ENCODE measurements at regions not wholly inside any gene's neighbourhood (a gene's known extent, or its start where the extent isn't known, plus 50 kb on each side); places are given as distances from the start of the nearest gene placed in this dataset.

GRCh38 chrX:101736651-101737050, 77.0 kb upstream of the ARMCX2 start:
- no peak for TF ChIP-seq CTCF (IDR thresholded peaks at IDR 0.05; ENCODE audit: unreplicated experiment)
- H3K9me3 Mint-ChIP-seq (ENCODE audit: low read depth) = peaks cover 10% of the 10 kb centered on the region
- no peak overlapping the region for H3K27ac Mint-ChIP-seq

GRCh38 chrX:101732870-101733269, 73.2 kb upstream of the ARMCX2 start:
- H3K27ac Mint-ChIP-seq = no peak overlapping the region
- H3K4me3 Mint-ChIP-seq (ENCODE audit: low read depth) = no peak overlapping the region
- peaks cover 14% of the 10 kb centered on the region for H3K9me3 Mint-ChIP-seq (ENCODE audit: low read depth)
- no peaks in the 10 kb centered on the region for H3K4me1 Mint-ChIP-seq (ENCODE audit: low read depth)
- H3K36me3 Mint-ChIP-seq (ENCODE audit: insufficient read depth) = no peaks in the 10 kb centered on the region
- DNase-seq (ENCODE audit: low spot score, unreplicated experiment) = no peak
- TF ChIP-seq CTCF (IDR thresholded peaks at IDR 0.05; ENCODE audit: unreplicated experiment) = no peak
- H3K27me3 Mint-ChIP-seq = no peaks in the 10 kb centered on the region

More at GRCh38 chrX:101736651-101737050, 77.0 kb upstream of the ARMCX2 start:
- H3K36me3 Mint-ChIP-seq (ENCODE audit: insufficient read depth) = no peaks in the 10 kb centered on the region
- DNase-seq (ENCODE audit: low spot score, unreplicated experiment) = no peak
- no peaks in the 10 kb centered on the region for H3K4me1 Mint-ChIP-seq (ENCODE audit: low read depth)
- no peak overlapping the region for H3K4me3 Mint-ChIP-seq (ENCODE audit: low read depth)
- H3K27me3 Mint-ChIP-seq = no peaks in the 10 kb centered on the region

- Mint-ChIP-seq H3K27me3 (no peaks in the 10 kb centered on the region), H3K9me3 (ENCODE audit: low read depth) (peaks cover 10% of the 10 kb centered on the region), H3K36me3 (ENCODE audit: insufficient read depth) (no peaks in the 10 kb centered on the region), H3K27ac (no peak overlapping the region), H3K4me1 (ENCODE audit: low read depth) (no peaks in the 10 kb centered on the region), H3K4me3 (ENCODE audit: low read depth) (no peak overlapping the region)
- TF ChIP-seq CTCF (IDR thresholded peaks at IDR 0.05; ENCODE audit: unreplicated experiment) = no peak
- no peak for DNase-seq (ENCODE audit: low spot score, unreplicated experiment)
Observed at GRCh38 chrX:101729986-101730385, 70.3 kb upstream of the ARMCX2 start.

Measured in progenitor cell of endocrine pancreas (in vitro differentiated cells).